HEK293T (cell line): ENCODE measurements at regions not wholly inside any gene's neighbourhood (a gene's known extent, or its start where the extent isn't known, plus 50 kb on each side); places are given as distances from the start of the nearest gene placed in this dataset.

Experiments used
- ARNT ChIP-seq: fragments of 450-650 bp; IDR thresholded peaks from 2 replicates; pipeline ENCODE4 v1.6.1; 2017; ENCODE audit warnings: mild to moderate bottlenecking
- ELF4 ChIP-seq: fragments of 450-650 bp; IDR thresholded peaks from 2 replicates; pipeline ENCODE4 v1.6.1; 2017; ENCODE audit warnings: antibody characterized with exemption
- FOXK2 ChIP-seq: fragments of 450-650 bp; IDR thresholded peaks from 2 replicates; pipeline ENCODE4 v1.6.1; 2016; ENCODE audit warnings: mild to moderate bottlenecking
- FOXM1 ChIP-seq: fragments of 450-650 bp; IDR thresholded peaks from 2 replicates; pipeline ENCODE4 v1.6.1; 2017; ENCODE audit warnings: mild to moderate bottlenecking, borderline replicate concordance
- NFRKB ChIP-seq: fragments of 450-650 bp; IDR thresholded peaks from 2 replicates; pipeline ENCODE4 v1.6.1; 2016; ENCODE audit warnings: mild to moderate bottlenecking, moderate library complexity

- TF ChIP-seq FOXM1 (no peak), FOXK2 (no peak), ELF4 (no peak), NFRKB (no peak), ARNT (no peak)
These were observed 67.8 kb upstream of the EGLN3 start for GRCh38 chr14:34018564-34019244.
